ENCODE measurements at regions not wholly inside any gene's neighbourhood (a gene's known extent, or its start where the extent isn't known, plus 50 kb on each side); places are given as distances from the start of the nearest gene placed in this dataset.

GRCh38 chr22:48402591-48403031 lies 1425.1 kb downstream of the BRD1 start:
- no peak overlapping the region for H3K27ac ChIP-seq (ENCODE audit: insufficient read depth, low read length)
- peaks cover 45% of the 10 kb centered on the region for H3K9me3 ChIP-seq (ENCODE audit: control insufficient read depth, insufficient read depth, low read length)
- H3K4me1 ChIP-seq (ENCODE audit: control insufficient read depth, insufficient read depth, low read length), result no peaks in the 10 kb centered on the region
- H3K9me1 ChIP-seq (ENCODE audit: insufficient read depth, low read length), result no peaks in the 10 kb centered on the region
- WGBS, 2 experiments (ENCODE audit: extremely low coverage in 2 of 2, insufficient read length in 1 of 2), result 75% methylated on average over 18 of the region's 21 CpGs; no CpG with 5 or more reads in 1 of the 2 experiments
- H3K36me3 ChIP-seq (ENCODE audit: control insufficient read depth, insufficient read depth, low read length), result no peaks in the 10 kb centered on the region
- no peak overlapping the region for H2AFZ ChIP-seq (replicated peaks; ENCODE audit: low read length, poor library complexity)
- H2BK120ac ChIP-seq (ENCODE audit: low read depth, low read length), result no peak overlapping the region
- dilution Hi-C loops (cut with HindIII; ENCODE audit: low sequenced_read_pairs, unreplicated experiment), result no loop called here
- no TSS peak for BruUV-seq (replicated peaks)
- H3K18ac ChIP-seq (ENCODE audit: low read depth, low read length), result no peak overlapping the region
- H4K20me1 ChIP-seq (ENCODE audit: insufficient read depth, low read length), result no peaks in the 10 kb centered on the region
- no peak overlapping the region for H2BK20ac ChIP-seq (ENCODE audit: low read depth, low read length)
- H4K8ac ChIP-seq (ENCODE audit: low read depth in 2 of 2, low read length in 2 of 2), result no peak overlapping the region
- TF ChIP-seq RFX5 (IDR thresholded peaks at IDR 0.05; ENCODE audit: low read depth, low read length) (no peak), NFE2L2 (IDR thresholded peaks at IDR 0.05; ENCODE audit: low read depth, low read length) (no peak), RAD21 (IDR thresholded peaks at IDR 0.05; ENCODE audit: low read length) (no peak), CTCF (conservative IDR thresholded peaks at IDR 0.05; ENCODE audit: low read depth, low read length) (no peak), RCOR1 (IDR thresholded peaks at IDR 0.05; ENCODE audit: insufficient replicate concordance, low read length) (no peak), MAFK (IDR thresholded peaks at IDR 0.05; ENCODE audit: low read depth, low read length) (no peak), CHD1 (IDR thresholded peaks at IDR 0.05; ENCODE audit: low read depth, low read length) (no peak), ELK1 (IDR thresholded peaks at IDR 0.05; ENCODE audit: borderline replicate concordance, low read depth, low read length) (no peak), FOS (IDR thresholded peaks at IDR 0.05; ENCODE audit: low read depth, low read length) (no peak), MAZ (IDR thresholded peaks at IDR 0.05; ENCODE audit: borderline replicate concordance, low read depth, low read length) (no peak), USF2 (IDR thresholded peaks at IDR 0.05; ENCODE audit: low read depth, low read length) (no peak), POLR2A (IDR thresholded peaks at IDR 0.05; ENCODE audit: low read depth, low read length) (no peak), BHLHE40 (IDR thresholded peaks at IDR 0.05; ENCODE audit: low read depth, low read length) (no peak), SMC3 (IDR thresholded peaks at IDR 0.05; ENCODE audit: low read depth, low read length) (no peak), MXI1 (IDR thresholded peaks at IDR 0.05; ENCODE audit: borderline replicate concordance, low read depth, low read length) (no peak), CEBPB (IDR thresholded peaks at IDR 0.05; ENCODE audit: low read depth, low read length) (no peak)
- no peak overlapping the region for H3K4ac ChIP-seq (ENCODE audit: low read depth, low read length)
- H3K14ac ChIP-seq (replicated peaks; ENCODE audit: low read depth, low read length), result no peak overlapping the region
- no peak overlapping the region for H2AK9ac ChIP-seq (replicated peaks; ENCODE audit: low read depth, low read length, poor library complexity)
- no peak overlapping the region for H2BK15ac ChIP-seq (ENCODE audit: low read depth, low read length)
- H3K4me2 ChIP-seq (ENCODE audit: low read depth, low read length), result no peak overlapping the region
- ChIA-PET POLR2A (ENCODE audit: unreplicated experiment) (no interaction called here), CTCF (no interaction called here)
- DNase-seq (no peak), ATAC-seq (ENCODE audit: low read depth) (no peak)
- no peaks in the 10 kb centered on the region for H3K27me3 ChIP-seq (ENCODE audit: control insufficient read depth, insufficient read depth, low read length)
- in situ Hi-C loops (cut with MboI; ENCODE audit: low sequenced_read_pairs), result no loop called here
- no peak overlapping the region for H3K56ac ChIP-seq (ENCODE audit: extremely low read depth, insufficient read depth, low read length)
- no peak overlapping the region for H4K91ac ChIP-seq (ENCODE audit: insufficient read depth, low read depth, low read length)
- H3K9ac ChIP-seq (ENCODE audit: low read depth, low read length), result no peak overlapping the region
- no peak overlapping the region for H2BK5ac ChIP-seq (ENCODE audit: low read depth, low read length, poor library complexity, severe bottlenecking)
- no peak overlapping the region for H3K23ac ChIP-seq (ENCODE audit: low read depth, low read length)
- no peak overlapping the region for H4K5ac ChIP-seq (ENCODE audit: low read depth, low read length)
- H3K4me3 ChIP-seq (ENCODE audit: insufficient read depth, low read depth, low read length), result no peak overlapping the region
- H2AK5ac ChIP-seq (ENCODE audit: low read depth, low read length), result no peak overlapping the region
- H3K79me1 ChIP-seq (ENCODE audit: low read depth in 1 of 2, low read length in 2 of 2), result no peaks in the 10 kb centered on the region
- intact Hi-C loops (cut with micrococcal nuclease), result no loop called here

Measured in IMR-90 (cell line).